MCF 10A (cell line): ENCODE measurements at regions not wholly inside any gene's neighbourhood (a gene's known extent, or its start where the extent isn't known, plus 50 kb on each side); places are given as distances from the start of the nearest gene placed in this dataset.

Experiments used
- BruUV-seq: library from RNA; stranded (reverse); fragments of 400-500 nt; replicated peaks from 2 replicates; lab custom pipeline; 2021; lab: Mats Ljungman, UMichigan
- CTCF ChIA-PET: fragments of 300-600 bp; sonication (Branson Sonifier 250); formaldehyde crosslinking; extraction: SDS; loops from one replicate; lab custom pipeline; 2021; ENCODE audit warnings: antibody characterized with exemption, inconsistent platforms; lab: Yijun Ruan, JAX
- POLR2A ChIA-PET: fragments of 300-600, 350-650 bp; sonication (Branson Sonifier 250); formaldehyde crosslinking; extraction: SDS; loops from one replicate; lab custom pipeline; 2020; ENCODE audit warnings: antibody characterized with exemption, inconsistent platforms; lab: Yijun Ruan, JAX
- DNase-seq: peaks from one replicate; pipeline ENCODE4 v3.0.0-alpha.2; 2018; ENCODE audit not compliant: unreplicated experiment
- H3K27ac Mint-ChIP-seq: one replicate; pipeline ENCODE4 v1.8.0; 2022; ENCODE audit warnings: mild to moderate bottlenecking, low read depth, mixed read lengths; ENCODE audit not compliant: unreplicated experiment
- H3K27me3 Mint-ChIP-seq: one replicate; pipeline ENCODE4 v1.8.0; 2022; ENCODE audit warnings: mixed read lengths; ENCODE audit not compliant: insufficient read depth, unreplicated experiment
- H3K36me3 Mint-ChIP-seq: one replicate; pipeline ENCODE4 v1.8.0; 2022; ENCODE audit warnings: mild to moderate bottlenecking, moderate library complexity, mixed read lengths; ENCODE audit not compliant: insufficient read depth, unreplicated experiment
- H3K4me1 Mint-ChIP-seq: one replicate; pipeline ENCODE4 v1.8.0; 2022; ENCODE audit warnings: mixed read lengths; ENCODE audit not compliant: insufficient read depth, unreplicated experiment
- H3K4me3 Mint-ChIP-seq: one replicate; pipeline ENCODE4 v1.8.0; 2022; ENCODE audit warnings: mild to moderate bottlenecking, moderate library complexity, mixed read lengths; ENCODE audit not compliant: unreplicated experiment
- H3K9me3 Mint-ChIP-seq: one replicate; pipeline ENCODE4 v1.8.0; 2022; ENCODE audit warnings: mixed read lengths; ENCODE audit not compliant: unreplicated experiment
- intact Hi-C: fragments of 100-400 bp; cut with micrococcal nuclease; formaldehyde crosslinking; loops from 2 replicates; pipeline ENCODE4 v1.14.1; 2022
- TF ChIP-seq, protein P1 (sequence below): fragments of 200-600 bp; IDR thresholded peaks from one replicate; pipeline ENCODE4 v1.8.0; 2022; ENCODE audit warnings: antibody characterized with exemption, mild to moderate bottlenecking; ENCODE audit not compliant: unreplicated experiment

- no peak overlapping the region for H3K27ac Mint-ChIP-seq
- H3K27me3 Mint-ChIP-seq, result no peaks in the 10 kb centered on the region
- ChIA-PET CTCF (no interaction called here), POLR2A (no interaction called here)
- H3K4me1 Mint-ChIP-seq, result no peaks in the 10 kb centered on the region
- no peak overlapping the region for H3K4me3 Mint-ChIP-seq
- no peak for DNase-seq
- intact Hi-C loops, result no loop called here
- H3K9me3 Mint-ChIP-seq, result no peaks in the 10 kb centered on the region
- H3K36me3 Mint-ChIP-seq, result no peaks in the 10 kb centered on the region
- no TSS peak for BruUV-seq
- TF ChIP-seq, protein P1, sequence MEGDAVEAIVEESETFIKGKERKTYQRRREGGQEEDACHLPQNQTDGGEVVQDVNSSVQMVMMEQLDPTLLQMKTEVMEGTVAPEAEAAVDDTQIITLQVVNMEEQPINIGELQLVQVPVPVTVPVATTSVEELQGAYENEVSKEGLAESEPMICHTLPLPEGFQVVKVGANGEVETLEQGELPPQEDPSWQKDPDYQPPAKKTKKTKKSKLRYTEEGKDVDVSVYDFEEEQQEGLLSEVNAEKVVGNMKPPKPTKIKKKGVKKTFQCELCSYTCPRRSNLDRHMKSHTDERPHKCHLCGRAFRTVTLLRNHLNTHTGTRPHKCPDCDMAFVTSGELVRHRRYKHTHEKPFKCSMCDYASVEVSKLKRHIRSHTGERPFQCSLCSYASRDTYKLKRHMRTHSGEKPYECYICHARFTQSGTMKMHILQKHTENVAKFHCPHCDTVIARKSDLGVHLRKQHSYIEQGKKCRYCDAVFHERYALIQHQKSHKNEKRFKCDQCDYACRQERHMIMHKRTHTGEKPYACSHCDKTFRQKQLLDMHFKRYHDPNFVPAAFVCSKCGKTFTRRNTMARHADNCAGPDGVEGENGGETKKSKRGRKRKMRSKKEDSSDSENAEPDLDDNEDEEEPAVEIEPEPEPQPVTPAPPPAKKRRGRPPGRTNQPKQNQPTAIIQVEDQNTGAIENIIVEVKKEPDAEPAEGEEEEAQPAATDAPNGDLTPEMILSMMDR, result no peak
Measured at GRCh38 chr6:21952367-21952766, 344.5 kb downstream of the PRL start.

DNA sequence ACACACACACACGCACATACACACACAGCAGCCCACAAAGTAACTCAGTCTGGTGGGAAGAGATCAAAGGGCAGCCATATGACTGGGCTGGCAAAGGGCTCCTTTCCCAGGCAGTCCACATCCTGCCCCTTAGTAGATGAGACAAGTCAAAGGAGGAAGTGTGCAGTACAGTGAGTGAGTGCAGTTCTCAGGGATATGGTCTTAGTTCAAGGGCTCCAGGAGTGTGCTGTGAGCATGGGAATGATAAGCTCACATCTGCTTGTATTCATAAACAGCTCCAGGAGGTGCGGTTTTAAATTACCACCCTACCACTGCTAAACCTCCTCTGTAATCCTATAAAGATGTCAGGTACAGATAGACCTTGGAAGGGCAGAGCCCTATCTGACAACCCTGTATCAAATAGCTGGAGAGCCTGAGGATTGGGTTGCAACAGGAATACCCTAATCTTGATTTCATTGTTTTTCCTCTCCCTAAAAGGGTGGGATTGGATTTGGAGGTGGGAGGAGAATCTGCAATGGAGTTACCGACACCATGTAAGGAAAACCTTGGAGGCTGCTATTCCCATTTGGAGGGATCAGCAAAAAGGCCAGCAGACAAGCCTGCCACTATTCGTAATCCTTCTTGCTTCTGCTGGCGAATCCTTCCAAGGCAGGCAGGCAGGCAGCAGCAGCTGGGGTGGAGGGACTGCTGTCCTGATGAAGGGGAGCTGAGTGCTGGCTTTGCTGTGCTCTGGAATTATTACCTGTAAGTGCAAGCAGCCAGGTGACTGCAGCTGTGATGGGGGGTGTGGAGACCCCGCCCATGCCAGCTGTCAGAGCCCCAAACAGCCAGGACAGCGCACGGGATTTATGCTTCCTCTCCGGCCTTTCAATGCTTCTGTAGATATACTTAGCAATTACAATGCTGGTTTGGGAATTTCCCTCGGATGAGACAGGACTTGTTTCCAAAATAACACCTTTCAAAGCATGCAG, 342.7 kb downstream of the PRL start:
- BruUV-seq, result no TSS peak
- DNase-seq, result no peak
- ChIA-PET POLR2A (interaction anchor here (0.6 to 0.7 kb wide), 2 partner anchors 50 to 1367 kb away, joined by 3 read pairs; no protein-coding TSS in a partner anchor), CTCF (interaction anchor here (0.5 to 0.8 kb wide), 3 partner anchors 1471 to 1881 kb away, joined by 3 to 5 read pairs (median 4); no protein-coding TSS in a partner anchor)
- TF ChIP-seq, protein P1, result no peak
- H3K9me3 Mint-ChIP-seq, result no peaks in the 10 kb centered on the region
- intact Hi-C loops, result no loop called here
- H3K4me3 Mint-ChIP-seq, result no peak overlapping the region
- H3K36me3 Mint-ChIP-seq, result no peaks in the 10 kb centered on the region
- H3K27ac Mint-ChIP-seq, result no peak overlapping the region
- H3K27me3 Mint-ChIP-seq, result no peaks in the 10 kb centered on the region
- H3K4me1 Mint-ChIP-seq, result no peaks in the 10 kb centered on the region

GRCh38 chr6:21955053-21955595, 341.7 kb downstream of the PRL start:
- Mint-ChIP-seq H3K4me3 (no peak overlapping the region), H3K4me1 (no peaks in the 10 kb centered on the region), H3K9me3 (no peaks in the 10 kb centered on the region), H3K27ac (no peak overlapping the region), H3K27me3 (no peaks in the 10 kb centered on the region), H3K36me3 (no peaks in the 10 kb centered on the region)
- DNase-seq, result no peak
- CTCF ChIA-PET, result no interaction called here
- POLR2A ChIA-PET, result interaction anchor here (0.7 kb wide), 1 partner anchor 1366 kb away, joined by 3 read pairs; no protein-coding TSS in a partner anchor
- TF ChIP-seq, protein P1, result no peak
- BruUV-seq, result no TSS peak
- intact Hi-C loops, result no loop called here

- no peak for DNase-seq
- no TSS peak for BruUV-seq
- no peaks in the 10 kb centered on the region for H3K36me3 Mint-ChIP-seq
- H3K27me3 Mint-ChIP-seq, result no peaks in the 10 kb centered on the region
- intact Hi-C loops, result no loop called here
- no peak overlapping the region for H3K27ac Mint-ChIP-seq
- CTCF ChIA-PET, result no interaction called here
- TF ChIP-seq, protein P1, result no peak
- H3K4me1 Mint-ChIP-seq, result no peaks in the 10 kb centered on the region
- no peaks in the 10 kb centered on the region for H3K9me3 Mint-ChIP-seq
- no peak overlapping the region for H3K4me3 Mint-ChIP-seq
- POLR2A ChIA-PET, result no interaction called here
Measured at GRCh38 chr6:21955951-21956350, 340.9 kb downstream of the PRL start.
